HG02943 (cell line): ENCODE measurements at regions not wholly inside any gene's neighbourhood (a gene's known extent, or its start where the extent isn't known, plus 50 kb on each side); places are given as distances from the start of the nearest gene placed in this dataset.

Experiments
- ATAC-seq: cut with Tn5 transposase; IDR thresholded peaks from one replicate; pipeline ENCODE4 v1.9.1; 2021; ENCODE audit warnings: mild to moderate bottlenecking, low read depth, moderate library complexity; ENCODE audit not compliant: unreplicated experiment

GRCh38 chr1:221632072-221632471 is 109.8 kb downstream of the DUSP10 start:
- no peak for ATAC-seq

- ATAC-seq = no peak
Measured at GRCh38 chr1:221633841-221634409, 108.0 kb downstream of the DUSP10 start.

- ATAC-seq = no peak
Measured at GRCh38 chr1:221634606-221635005, 107.3 kb downstream of the DUSP10 start.

- ATAC-seq = no peak
Measured at GRCh38 chr1:221635305-221635704, 106.6 kb downstream of the DUSP10 start.

- ATAC-seq = no peak
Measured at GRCh38 chr1:221636096-221636495, 105.8 kb downstream of the DUSP10 start.

GRCh38 chr1:221636967-221637366 is 104.9 kb downstream of the DUSP10 start:
- ATAC-seq = no peak

GRCh38 chr1:221637641-221638041 is 104.2 kb downstream of the DUSP10 start:
- no peak for ATAC-seq

- ATAC-seq = no peak
Measured at GRCh38 chr1:221638595-221638994, 103.3 kb downstream of the DUSP10 start.

- ATAC-seq = no peak
Measured at GRCh38 chr1:221641811-221642210, 100.1 kb downstream of the DUSP10 start.

GRCh38 chr1:221643404-221644144 is 98.3 kb downstream of the DUSP10 start:
- no peak for ATAC-seq

- no peak for ATAC-seq
Measured at GRCh38 chr1:221644145-221644448, 97.8 kb downstream of the DUSP10 start.

- ATAC-seq = no peak
Measured at GRCh38 chr1:221644663-221645258, 97.1 kb downstream of the DUSP10 start.

- ATAC-seq = no peak
Measured at GRCh38 chr1:221648201-221648600, 93.7 kb downstream of the DUSP10 start.
